Esophagus mucosa (tissue), 1 donor: ENCODE measurements at regions not wholly inside any gene's neighbourhood (a gene's known extent, or its start where the extent isn't known, plus 50 kb on each side); places are given as distances from the start of the nearest gene placed in this dataset.

Experiments used
- ATAC-seq: fragments of 200-7000 bp; cut with Tn5 transposase; one replicate; pipeline ENCODE4 v1.9.1; 2020
- donor health status: DM: yes; HTN: yes; CAD: no.

GRCh38 chrX:97766501-97767095 is 882.9 kb downstream of the RPA4 start:
- no peak for ATAC-seq

GRCh38 chrX:97787311-97787710 is 903.6 kb downstream of the RPA4 start:
- no peak for ATAC-seq

GRCh38 chrX:97787849-97788248 is 904.1 kb downstream of the RPA4 start:
- ATAC-seq = no peak

GRCh38 chrX:97790850-97791249 is 907.1 kb downstream of the RPA4 start:
- ATAC-seq = no peak

GRCh38 chrX:97797076-97797475 is 913.4 kb downstream of the RPA4 start:
- ATAC-seq = no peak

GRCh38 chrX:97806238-97806637 is 922.5 kb downstream of the RPA4 start:
- ATAC-seq = no peak

- ATAC-seq = no peak
Measured at GRCh38 chrX:97806946-97807345, 923.2 kb downstream of the RPA4 start.

- no peak for ATAC-seq
Measured at GRCh38 chrX:97820170-97820569, 936.5 kb downstream of the RPA4 start.

- no peak for ATAC-seq
Measured at GRCh38 chrX:97828471-97828870, 944.8 kb downstream of the RPA4 start.

- no peak for ATAC-seq
Measured at GRCh38 chrX:97835969-97836368, 952.3 kb downstream of the RPA4 start.

GRCh38 chrX:97841544-97842179 is 958.0 kb downstream of the RPA4 start:
- ATAC-seq = no peak

- no peak for ATAC-seq
Measured at GRCh38 chrX:97842468-97843199, 958.9 kb downstream of the RPA4 start.

GRCh38 chrX:97843200-97843811 is 959.6 kb downstream of the RPA4 start:
- ATAC-seq = no peak

- no peak for ATAC-seq
Measured at GRCh38 chrX:97844161-97844560, 960.5 kb downstream of the RPA4 start.

- no peak for ATAC-seq
Measured at GRCh38 chrX:97844943-97845342, 961.2 kb downstream of the RPA4 start.

- ATAC-seq = no peak
Measured at GRCh38 chrX:97845451-97845850, 961.7 kb downstream of the RPA4 start.

- no peak for ATAC-seq
Measured at GRCh38 chrX:97846228-97846627, 962.5 kb downstream of the RPA4 start.

GRCh38 chrX:97846718-97847237 is 963.1 kb downstream of the RPA4 start:
- ATAC-seq = no peak

GRCh38 chrX:97847885-97848679 is 964.4 kb downstream of the RPA4 start:
- ATAC-seq = no peak

- no peak for ATAC-seq
Measured at GRCh38 chrX:97849951-97850350, 966.2 kb downstream of the RPA4 start.

GRCh38 chrX:97850911-97851310 is 967.2 kb downstream of the RPA4 start:
- ATAC-seq = no peak

GRCh38 chrX:97854086-97854485 is 970.4 kb downstream of the RPA4 start:
- ATAC-seq = no peak

- ATAC-seq = no peak
Measured at GRCh38 chrX:97858592-97858991, 974.9 kb downstream of the RPA4 start.
